ENCODE measurements at regions not wholly inside any gene's neighbourhood (a gene's known extent, or its start where the extent isn't known, plus 50 kb on each side); places are given as distances from the start of the nearest gene placed in this dataset.

DNA sequence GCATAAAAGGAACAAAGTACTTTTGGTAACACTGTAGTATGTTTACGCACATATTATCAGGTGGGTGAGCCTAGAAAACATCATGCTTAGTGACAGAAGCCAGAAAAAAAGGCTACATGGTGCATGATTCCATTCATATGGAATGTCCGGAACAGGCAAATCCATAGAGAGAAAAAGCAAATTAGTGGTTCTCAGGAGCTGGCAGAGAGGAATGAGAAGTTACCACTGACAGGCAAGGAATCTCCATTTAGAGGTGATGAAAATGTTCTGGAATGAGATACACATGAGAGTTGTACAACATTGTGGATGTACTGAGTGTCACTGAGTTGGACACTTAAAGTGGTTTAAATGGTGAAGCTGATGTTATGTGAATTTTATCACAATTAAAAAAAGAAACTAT lies 976.9 kb downstream of the NLGN4Y start:
- DNase-seq (ENCODE audit: low spot score): no peak

- no peak for DNase-seq (ENCODE audit: low spot score)
Measured at GRCh38 chrY:15510288-15510687, 986.0 kb downstream of the NLGN4Y start.

- no peak for DNase-seq (ENCODE audit: low spot score)
Measured at GRCh38 chrY:15510984-15511650, 986.8 kb downstream of the NLGN4Y start.

DNA sequence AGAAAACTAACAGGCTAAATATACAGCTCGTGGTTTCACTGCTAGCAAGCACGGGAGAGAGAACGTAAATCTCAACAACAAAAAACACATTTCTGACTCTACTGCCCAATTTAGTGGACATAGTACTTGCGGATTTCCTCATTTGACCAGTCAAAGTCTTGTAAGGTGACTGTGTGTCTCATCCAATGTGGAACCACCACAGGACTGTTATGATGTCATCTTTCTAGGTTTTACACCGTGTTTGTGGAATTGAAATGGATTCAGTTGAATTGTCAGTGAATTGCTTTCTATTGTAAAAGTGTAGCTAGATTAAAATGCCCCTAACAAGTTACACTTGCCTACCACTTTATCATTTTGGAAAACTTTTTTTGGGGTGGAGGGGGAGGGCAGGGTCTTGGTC lies 1010.8 kb downstream of the NLGN4Y start:
- DNase-seq (ENCODE audit: low spot score): no peak

GRCh38 chrY:15535784-15536511 lies 1011.6 kb downstream of the NLGN4Y start:
- no peak for DNase-seq (ENCODE audit: low spot score)

GRCh38 chrY:15540516-15540915 lies 1016.2 kb downstream of the NLGN4Y start:
- DNase-seq (ENCODE audit: low spot score): no peak

- no peak for DNase-seq (ENCODE audit: low spot score)
Measured at GRCh38 chrY:15546177-15546754, 1021.9 kb downstream of the NLGN4Y start.

DNA sequence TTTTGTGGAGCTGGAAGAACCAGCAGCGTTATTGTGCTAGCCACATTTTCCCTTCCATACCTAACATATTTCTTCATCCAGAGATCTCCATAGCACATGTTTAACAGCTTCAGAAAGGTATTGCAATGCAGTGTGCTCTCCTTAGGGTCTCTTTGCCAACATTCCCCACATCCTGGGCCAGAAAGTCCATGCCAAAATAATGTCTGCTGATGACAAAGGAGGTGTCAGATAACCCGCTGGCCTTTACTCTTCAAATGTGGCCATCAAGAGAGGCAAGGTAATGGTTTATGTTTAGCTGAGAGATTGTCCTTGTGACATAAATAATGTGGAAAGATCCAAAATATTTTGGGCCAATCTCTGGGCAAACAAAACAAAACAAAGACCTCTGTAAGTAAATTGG lies 1027.7 kb downstream of the NLGN4Y start:
- DNase-seq (ENCODE audit: low spot score): no peak

- no peak for DNase-seq (ENCODE audit: low spot score)
Measured at GRCh38 chrY:15554991-15555390, 1030.7 kb downstream of the NLGN4Y start.

DNA sequence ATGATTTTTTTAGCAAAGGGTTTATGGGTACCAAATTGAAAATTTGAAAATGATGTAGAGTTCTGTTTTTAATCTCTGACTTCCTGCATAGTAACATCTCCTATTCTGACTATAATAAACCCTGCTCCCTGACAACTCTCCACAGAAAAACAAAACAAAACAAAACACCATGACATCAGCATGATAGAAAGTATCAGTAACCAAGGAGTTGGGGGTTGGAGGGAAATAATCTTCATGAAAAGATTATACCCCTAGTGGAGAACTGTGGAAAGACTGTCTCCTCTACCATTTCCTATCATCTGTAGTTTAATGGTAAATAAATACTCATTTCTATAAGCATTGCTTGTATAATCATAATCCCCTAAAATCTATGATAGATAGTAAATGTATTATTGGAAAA lies 1034.8 kb downstream of the NLGN4Y start:
- DNase-seq (ENCODE audit: low spot score): no peak

DNA sequence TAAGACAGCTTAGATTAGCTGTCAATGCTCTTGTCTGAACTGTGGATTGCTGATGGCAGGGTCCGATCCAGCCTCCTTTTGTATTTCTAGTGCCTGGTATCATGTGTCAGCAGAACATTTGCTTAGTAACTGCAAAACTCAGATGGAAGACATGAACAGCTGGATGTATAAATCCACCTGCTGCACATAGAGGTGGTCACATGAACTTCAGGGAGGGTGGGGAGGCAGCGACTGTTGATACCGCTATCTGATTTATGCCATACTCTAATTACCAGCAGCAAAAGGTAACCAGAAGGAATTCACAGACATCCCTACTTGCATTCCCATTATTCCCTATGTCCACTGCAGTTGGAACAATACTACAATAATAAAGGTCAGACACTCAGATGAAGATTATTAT lies 1036.5 kb downstream of the NLGN4Y start:
- DNase-seq (ENCODE audit: low spot score): no peak

GRCh38 chrY:15561501-15562289 lies 1037.4 kb downstream of the NLGN4Y start:
- DNase-seq (ENCODE audit: low spot score): no peak

DNA sequence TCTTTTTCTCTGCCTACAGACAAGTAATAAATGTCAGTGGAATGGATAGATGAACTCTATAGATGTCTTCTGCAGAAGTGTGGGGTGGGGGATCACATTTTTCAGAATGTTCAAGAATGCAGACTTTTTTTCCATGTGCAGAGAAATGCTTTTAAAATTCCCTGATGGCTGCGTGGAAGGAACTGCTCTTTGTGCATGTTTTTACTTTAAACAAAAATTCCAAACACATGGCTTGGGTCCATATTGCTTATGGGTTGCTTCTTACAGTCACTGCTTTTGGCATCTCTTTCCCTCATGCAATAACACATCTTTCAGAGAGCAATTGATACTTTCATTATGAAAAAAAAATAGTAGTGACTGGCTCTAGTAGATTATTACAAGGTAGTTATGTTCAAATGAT lies 1053.6 kb downstream of the NLGN4Y start:
- DNase-seq (ENCODE audit: low spot score): no peak

DNA sequence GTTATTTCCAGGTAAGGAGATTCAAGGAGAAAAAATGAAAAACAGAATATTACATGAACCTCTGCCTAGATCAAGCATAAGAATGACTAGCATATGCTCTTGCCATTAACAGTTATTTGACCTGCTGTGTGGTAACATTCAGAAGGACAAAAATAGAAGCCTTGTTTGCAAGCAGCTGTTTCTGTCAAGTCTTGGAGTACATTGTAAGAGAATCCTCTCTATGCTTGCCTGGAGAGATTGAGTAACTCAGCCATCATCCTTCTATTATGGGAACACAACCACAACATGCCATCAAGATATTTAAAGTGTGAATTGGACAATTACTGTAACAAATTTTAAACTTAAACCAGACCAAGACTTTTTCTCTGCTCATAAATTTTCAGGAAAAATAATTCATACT lies 1054.4 kb downstream of the NLGN4Y start:
- DNase-seq (ENCODE audit: low spot score): no peak

DNA sequence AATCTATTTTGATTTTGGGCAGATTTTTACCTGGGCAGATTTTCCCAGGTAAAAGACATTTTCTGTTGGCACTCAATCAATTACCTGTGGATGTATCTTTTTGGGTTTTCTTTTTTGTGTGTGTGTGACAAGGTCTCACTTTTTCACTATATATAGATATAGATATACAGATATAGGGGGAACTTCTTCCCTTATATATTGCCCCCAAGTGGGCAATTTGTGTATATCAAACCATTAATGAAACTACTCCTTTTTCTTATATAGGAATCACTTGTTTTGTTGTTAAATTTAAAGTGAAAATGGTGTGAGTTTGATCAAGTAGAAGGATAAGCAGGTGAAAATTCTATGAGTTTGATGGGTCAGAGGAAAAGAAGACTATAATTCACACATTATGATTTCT lies 1054.9 kb downstream of the NLGN4Y start:
- no peak for DNase-seq (ENCODE audit: low spot score)

DNA sequence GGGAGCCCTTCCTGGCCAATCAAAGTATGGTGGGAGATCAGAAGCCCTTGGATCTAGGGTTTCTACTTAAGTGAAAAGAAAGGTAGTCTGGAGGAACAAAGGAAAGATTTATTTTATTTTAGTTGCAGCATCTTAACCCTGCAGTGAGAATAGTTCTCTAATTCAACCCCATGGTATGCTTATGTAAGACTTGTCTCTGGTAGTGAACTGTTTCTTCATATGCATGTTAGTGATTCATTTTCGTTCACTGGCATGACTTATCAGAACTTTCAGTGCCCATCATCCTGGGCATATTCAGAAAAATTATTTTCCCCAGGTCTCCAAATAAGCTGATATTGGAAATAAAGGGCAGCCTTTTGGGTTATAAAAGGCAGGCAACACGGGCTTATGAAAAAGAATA lies 1058.8 kb downstream of the NLGN4Y start:
- DNase-seq (ENCODE audit: low spot score): no peak

- no peak for DNase-seq (ENCODE audit: low spot score)
Measured at GRCh38 chrY:15592957-15593356, 1068.6 kb downstream of the NLGN4Y start.

DNA sequence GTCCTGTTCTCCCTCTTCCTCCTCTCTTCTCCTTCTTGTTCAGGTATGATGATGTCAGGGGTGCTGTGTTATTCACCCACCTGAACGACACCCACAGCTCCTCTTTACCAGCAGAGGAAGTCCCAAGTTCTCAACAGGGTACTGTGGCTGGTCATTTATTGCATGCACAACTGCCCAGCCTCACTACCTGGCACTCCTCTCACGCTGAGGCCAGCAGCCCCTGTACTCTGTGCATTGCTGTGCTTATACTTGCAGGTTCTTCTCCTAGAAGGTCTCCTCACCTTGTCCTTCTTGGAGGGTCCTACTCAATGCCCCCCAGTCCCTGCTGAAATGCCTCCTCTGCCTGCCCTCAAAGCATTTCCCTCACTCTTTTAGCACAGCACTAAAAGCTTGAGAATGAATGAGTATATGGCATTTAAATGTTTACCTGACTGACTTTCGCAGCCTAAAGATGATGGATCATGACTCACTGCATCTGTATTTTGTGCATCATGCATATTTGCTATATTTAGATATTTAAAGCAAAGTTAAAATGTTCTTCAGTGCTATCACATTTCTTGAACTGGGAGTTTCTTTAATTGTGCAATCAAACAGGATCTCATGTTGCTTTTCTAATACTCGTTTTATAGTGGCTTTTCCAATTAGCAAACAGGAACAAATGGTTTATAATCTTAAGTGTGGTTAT lies 1069.3 kb downstream of the NLGN4Y start:
- DNase-seq (ENCODE audit: low spot score): no peak

DNA sequence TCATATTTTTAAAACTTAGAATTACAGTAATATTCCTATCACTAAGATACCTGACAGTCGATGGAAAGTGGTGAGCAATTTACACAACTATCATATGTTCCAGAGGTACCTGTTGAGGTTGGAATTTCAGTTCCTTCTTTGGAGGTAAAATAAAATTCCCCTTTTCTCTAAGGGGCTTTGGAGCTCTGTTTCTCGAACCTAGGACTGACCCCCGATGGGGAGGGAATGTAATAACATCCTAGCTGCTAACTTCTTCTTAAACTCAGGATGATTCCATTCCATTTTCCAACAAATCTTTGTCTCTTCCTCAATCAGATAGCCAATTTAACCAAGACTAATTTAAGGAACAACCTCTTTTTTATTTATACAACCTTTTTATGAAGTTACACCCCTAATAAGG lies 1069.8 kb downstream of the NLGN4Y start:
- no peak for DNase-seq (ENCODE audit: low spot score)

GRCh38 chrY:15600565-15600964 lies 1076.2 kb downstream of the NLGN4Y start:
- DNase-seq (ENCODE audit: low spot score): no peak

- DNase-seq (ENCODE audit: low spot score): no peak
Measured at GRCh38 chrY:15624370-15624769, 1100.0 kb downstream of the NLGN4Y start.

- no peak for DNase-seq (ENCODE audit: low spot score)
Measured at GRCh38 chrY:15624928-15625327, 1100.6 kb downstream of the NLGN4Y start.

All from globus pallidus (tissue), 1 donor.